ENCODE measurements at regions not wholly inside any gene's neighbourhood (a gene's known extent, or its start where the extent isn't known, plus 50 kb on each side); places are given as distances from the start of the nearest gene placed in this dataset.

- TF ChIP-seq CTCF (conservative IDR thresholded peaks at IDR 0.05) = no peak
- no peak for TF ChIP-seq EZH2 (IDR thresholded peaks at IDR 0.05; ENCODE audit: low read depth)
Measured at GRCh38 chr2:221818616-221819320, 246.7 kb upstream of the EPHA4 start.

Measured in PC-9 (cell line).